Activated T-helper 17 cell treated with anti-CD3 and anti-CD28 coated beads, Interleukin-2, amount 50 U/mL, for 72 hours (primary cell): ENCODE measurements at regions not wholly inside any gene's neighbourhood (a gene's known extent, or its start where the extent isn't known, plus 50 kb on each side); places are given as distances from the start of the nearest gene placed in this dataset.

Source experiments
- ATAC-seq: fragments of 150-1000 bp; cut with Tn5 transposase; replicated peaks from 2 replicates; pipeline ENCODE4 v1.10.0; 2021; ENCODE audit warnings: mild to moderate bottlenecking, moderate library complexity
- H3K27ac Mint-ChIP-seq: one replicate; pipeline ENCODE4 v1.8.0; 2022; ENCODE audit warnings: mixed read lengths
- H3K27me3 Mint-ChIP-seq: one replicate; pipeline ENCODE4 v1.8.0; 2022; ENCODE audit warnings: mixed read lengths
- H3K36me3 Mint-ChIP-seq: one replicate; pipeline ENCODE4 v1.8.0; 2022; ENCODE audit warnings: low read depth, mild to moderate bottlenecking, mixed read lengths
- H3K4me1 Mint-ChIP-seq: one replicate; pipeline ENCODE4 v1.8.0; 2022; ENCODE audit warnings: mixed read lengths
- H3K4me3 Mint-ChIP-seq: one replicate; pipeline ENCODE4 v1.8.0; 2022; ENCODE audit warnings: mild to moderate bottlenecking, mixed read lengths
- H3K9me3 Mint-ChIP-seq: one replicate; pipeline ENCODE4 v1.8.0; 2022; ENCODE audit warnings: mixed read lengths

DNA sequence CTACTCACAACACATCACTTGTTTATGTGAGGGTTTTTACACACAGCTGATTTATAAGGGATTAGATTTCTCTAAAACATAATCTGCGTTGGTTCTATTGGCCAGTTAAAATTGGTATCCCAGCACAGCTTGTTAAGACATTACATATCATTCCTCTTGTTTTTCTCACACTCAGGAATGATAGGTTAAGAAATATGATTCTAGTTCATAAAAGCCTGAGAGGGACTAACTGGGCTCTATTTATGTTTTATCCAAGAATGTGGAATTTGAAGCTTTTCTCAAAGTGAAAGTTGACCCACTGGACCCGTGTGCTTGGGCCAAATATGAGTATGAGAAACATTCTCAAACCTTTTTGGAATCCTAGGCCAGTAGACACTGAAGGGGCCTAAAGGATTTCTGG is 117.3 kb downstream of the TMEM170B start:
- Mint-ChIP-seq H3K9me3 (no peaks in the 10 kb centered on the region), H3K36me3 (no peaks in the 10 kb centered on the region), H3K27me3 (peaks cover 20% of the 10 kb centered on the region), H3K4me3 (no peak overlapping the region), H3K27ac (no peak overlapping the region), H3K4me1 (no peaks in the 10 kb centered on the region)
- no peak for ATAC-seq

DNA sequence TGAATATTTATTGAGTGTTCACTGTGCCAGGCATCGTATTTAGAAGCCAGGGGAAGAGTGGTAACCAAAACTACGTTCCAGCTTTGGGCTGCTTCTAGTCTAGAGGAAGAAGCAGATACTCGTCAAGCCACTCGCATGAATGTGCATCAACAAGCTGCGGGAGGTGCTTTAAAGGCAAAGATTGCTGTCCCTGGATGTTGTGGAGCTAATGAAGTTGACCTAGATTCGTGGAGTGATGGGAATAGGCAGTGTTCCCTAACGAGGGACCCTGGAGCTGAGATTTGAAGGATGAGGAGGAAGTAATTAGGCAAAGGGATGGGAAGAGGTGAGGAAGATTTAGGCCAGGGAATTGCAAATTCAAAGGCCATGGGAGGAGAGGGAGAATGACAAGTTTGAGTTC is 118.9 kb downstream of the TMEM170B start:
- H3K9me3 Mint-ChIP-seq = no peaks in the 10 kb centered on the region
- peaks cover 20% of the 10 kb centered on the region for H3K27me3 Mint-ChIP-seq
- ATAC-seq = no peak
- no peaks in the 10 kb centered on the region for H3K4me1 Mint-ChIP-seq
- no peak overlapping the region for H3K4me3 Mint-ChIP-seq
- H3K27ac Mint-ChIP-seq = no peak overlapping the region
- no peaks in the 10 kb centered on the region for H3K36me3 Mint-ChIP-seq

DNA sequence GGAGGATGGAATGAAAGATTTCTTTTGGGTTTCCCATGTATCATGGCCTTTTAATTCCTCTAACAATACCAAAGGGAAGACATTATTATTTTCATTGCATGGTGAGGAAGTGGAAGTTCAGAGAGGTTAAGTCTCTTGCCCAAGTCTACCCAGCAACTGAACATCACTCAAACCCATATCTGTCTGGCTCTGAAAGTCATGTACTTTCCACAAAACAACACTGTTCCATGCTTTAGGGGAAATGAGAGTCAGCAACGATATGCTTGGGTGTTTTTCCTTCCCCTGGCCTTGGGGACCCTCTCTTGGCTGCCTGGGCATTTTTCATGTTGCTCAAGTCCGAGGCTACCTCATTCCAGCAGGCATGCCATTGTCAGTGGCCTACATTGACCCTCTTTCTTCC is 118.8 kb downstream of the ADTRP start:
- Mint-ChIP-seq H3K4me3 (no peak overlapping the region), H3K4me1 (no peaks in the 10 kb centered on the region), H3K27me3 (peaks cover 33% of the 10 kb centered on the region), H3K27ac (no peak overlapping the region), H3K9me3 (no peaks in the 10 kb centered on the region), H3K36me3 (no peaks in the 10 kb centered on the region)
- ATAC-seq = no peak

DNA sequence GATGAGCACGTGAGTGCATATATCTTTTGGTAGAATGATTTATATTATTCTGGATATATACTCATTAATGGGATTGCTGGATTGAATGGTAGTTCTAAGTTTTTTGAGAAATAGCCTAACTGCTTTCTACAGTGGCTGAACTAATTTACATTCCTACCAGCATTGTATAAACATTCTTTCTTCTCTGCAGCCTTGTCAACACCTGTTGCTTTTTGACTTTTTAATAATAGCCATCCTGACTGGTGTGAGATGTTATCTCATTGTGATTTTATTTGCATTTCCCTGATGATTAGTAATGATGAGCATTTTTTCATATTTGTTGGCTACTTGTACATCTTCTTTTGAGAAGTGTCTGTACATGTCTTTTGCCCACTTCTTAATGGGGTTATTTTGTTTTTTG is 116.3 kb downstream of the ADTRP start:
- Mint-ChIP-seq H3K4me1 (peaks cover 11% of the 10 kb centered on the region), H3K9me3 (no peaks in the 10 kb centered on the region), H3K27ac (no peak overlapping the region), H3K27me3 (peaks cover 32% of the 10 kb centered on the region), H3K36me3 (no peaks in the 10 kb centered on the region), H3K4me3 (no peak overlapping the region)
- no peak for ATAC-seq

DNA sequence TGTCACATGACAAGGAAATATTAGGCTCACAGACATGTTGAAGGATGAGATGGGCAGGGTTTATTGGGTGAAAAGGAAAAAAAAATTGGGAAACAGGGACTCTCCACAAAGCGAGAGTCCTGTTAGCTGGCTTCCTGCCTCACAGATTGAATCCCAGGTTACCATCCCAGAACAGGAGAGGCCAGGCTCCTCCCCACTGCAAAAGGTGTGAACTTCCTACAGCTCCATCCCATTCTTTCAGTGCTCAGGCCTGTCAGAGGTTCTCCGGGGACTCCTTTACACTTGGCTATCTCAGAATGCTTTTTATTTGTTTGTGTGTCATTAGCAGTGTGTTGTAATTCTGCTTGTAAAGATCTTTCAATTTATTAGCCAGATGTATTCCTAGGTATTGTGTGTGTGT is 115.1 kb downstream of the ADTRP start:
- H3K27me3 Mint-ChIP-seq = peaks cover 24% of the 10 kb centered on the region
- H3K4me3 Mint-ChIP-seq = no peak overlapping the region
- H3K9me3 Mint-ChIP-seq = no peaks in the 10 kb centered on the region
- H3K36me3 Mint-ChIP-seq = no peaks in the 10 kb centered on the region
- peaks cover 11% of the 10 kb centered on the region for H3K4me1 Mint-ChIP-seq
- no peak for ATAC-seq
- H3K27ac Mint-ChIP-seq = no peak overlapping the region
